ENCODE measurements at regions not wholly inside any gene's neighbourhood (a gene's known extent, or its start where the extent isn't known, plus 50 kb on each side); places are given as distances from the start of the nearest gene placed in this dataset.

DNA sequence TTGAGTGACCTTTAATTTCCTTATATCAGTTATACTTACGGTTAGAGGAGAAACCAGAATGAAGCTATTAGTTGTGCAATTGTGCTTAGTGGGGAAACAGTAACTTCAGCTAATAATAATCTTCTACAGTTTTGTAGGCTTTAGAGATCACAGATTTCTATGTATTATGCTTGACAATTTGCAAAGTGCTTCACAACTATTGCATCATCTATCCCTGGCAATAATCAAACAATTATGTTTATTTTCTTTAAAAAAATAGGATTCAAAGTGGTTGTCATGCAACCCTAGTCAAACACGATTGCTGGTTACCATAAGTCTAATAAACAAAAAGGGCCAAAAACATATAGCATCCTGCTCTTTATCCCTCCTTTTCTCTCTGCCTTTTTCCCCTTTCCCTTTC is 530.3 kb downstream of the NXPH1 start:
- TF ChIP-seq, protein P1, sequence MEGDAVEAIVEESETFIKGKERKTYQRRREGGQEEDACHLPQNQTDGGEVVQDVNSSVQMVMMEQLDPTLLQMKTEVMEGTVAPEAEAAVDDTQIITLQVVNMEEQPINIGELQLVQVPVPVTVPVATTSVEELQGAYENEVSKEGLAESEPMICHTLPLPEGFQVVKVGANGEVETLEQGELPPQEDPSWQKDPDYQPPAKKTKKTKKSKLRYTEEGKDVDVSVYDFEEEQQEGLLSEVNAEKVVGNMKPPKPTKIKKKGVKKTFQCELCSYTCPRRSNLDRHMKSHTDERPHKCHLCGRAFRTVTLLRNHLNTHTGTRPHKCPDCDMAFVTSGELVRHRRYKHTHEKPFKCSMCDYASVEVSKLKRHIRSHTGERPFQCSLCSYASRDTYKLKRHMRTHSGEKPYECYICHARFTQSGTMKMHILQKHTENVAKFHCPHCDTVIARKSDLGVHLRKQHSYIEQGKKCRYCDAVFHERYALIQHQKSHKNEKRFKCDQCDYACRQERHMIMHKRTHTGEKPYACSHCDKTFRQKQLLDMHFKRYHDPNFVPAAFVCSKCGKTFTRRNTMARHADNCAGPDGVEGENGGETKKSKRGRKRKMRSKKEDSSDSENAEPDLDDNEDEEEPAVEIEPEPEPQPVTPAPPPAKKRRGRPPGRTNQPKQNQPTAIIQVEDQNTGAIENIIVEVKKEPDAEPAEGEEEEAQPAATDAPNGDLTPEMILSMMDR (IDR thresholded peaks at IDR 0.05; ENCODE audit: insufficient read depth, low read depth, low read length), result no peak
- DNase-seq (ENCODE audit: low read depth), result no peak
- H3K4me3 ChIP-seq (ENCODE audit: low read depth, low read length), result no peak overlapping the region

DNA sequence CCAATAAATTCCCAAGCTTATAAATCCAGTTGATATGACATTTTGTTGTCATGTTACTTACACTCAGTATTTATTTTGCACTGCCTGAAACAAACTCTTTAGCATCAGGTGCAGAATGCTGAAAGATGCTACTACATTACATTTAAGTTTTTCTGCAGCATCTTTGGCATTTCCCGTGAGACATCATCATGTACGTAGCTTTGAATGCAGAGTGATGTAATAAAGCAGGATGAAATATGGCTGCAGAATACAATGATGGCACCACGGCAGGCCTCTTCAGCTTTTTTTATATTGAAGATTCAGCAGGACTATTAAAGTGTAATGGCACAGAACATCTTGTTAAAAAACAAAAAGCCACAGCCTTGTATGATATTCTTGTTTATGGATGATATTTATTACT is 531.8 kb downstream of the NXPH1 start:
- no peak overlapping the region for H3K4me3 ChIP-seq (ENCODE audit: low read depth, low read length)
- no peak for DNase-seq (ENCODE audit: low read depth)
- TF ChIP-seq, protein P1 (IDR thresholded peaks at IDR 0.05; ENCODE audit: insufficient read depth, low read depth, low read length), result no peak

DNA sequence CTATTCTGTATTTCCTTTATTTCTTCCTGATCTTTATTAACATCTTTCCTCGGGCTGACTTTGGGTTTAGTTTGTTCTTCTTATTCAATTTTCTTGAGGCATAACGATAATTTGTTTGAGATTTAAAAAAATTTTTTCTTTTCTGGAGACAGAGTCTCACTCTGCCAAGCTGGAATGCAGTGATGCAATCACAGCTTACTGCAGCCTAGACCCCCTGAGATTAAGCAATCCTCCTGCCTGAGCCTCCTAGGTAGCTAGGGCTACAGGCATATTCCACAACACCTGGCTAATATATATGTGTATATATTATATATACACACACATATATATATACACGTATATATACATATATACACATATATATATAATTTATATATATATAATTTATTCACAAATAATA is 540.2 kb downstream of the NXPH1 start:
- no peak for DNase-seq (ENCODE audit: low read depth)
- TF ChIP-seq, protein P1 (IDR thresholded peaks at IDR 0.05; ENCODE audit: insufficient read depth, low read depth, low read length), result no peak
- H3K4me3 ChIP-seq (ENCODE audit: low read depth, low read length), result no peak overlapping the region

DNA sequence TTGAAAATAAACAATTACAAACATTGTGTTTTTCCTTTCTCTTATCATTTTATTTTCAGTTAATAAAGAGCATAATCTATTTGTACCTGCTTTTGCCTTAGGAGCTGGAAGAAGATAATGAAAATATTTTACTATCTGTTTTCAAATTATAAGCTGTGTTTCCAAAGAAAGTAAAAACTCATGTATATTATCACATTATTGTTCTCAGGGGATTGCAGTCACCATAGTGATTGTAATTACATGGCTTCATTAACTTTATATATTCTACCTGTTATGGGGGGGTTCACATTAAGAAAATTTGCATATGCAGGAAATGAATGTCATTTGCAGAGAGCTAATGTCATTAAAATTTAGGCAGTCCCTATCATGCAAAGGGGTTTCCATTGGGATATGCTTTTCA is 542.3 kb downstream of the NXPH1 start:
- TF ChIP-seq, protein P1 (IDR thresholded peaks at IDR 0.05; ENCODE audit: insufficient read depth, low read depth, low read length), result no peak
- DNase-seq (ENCODE audit: low read depth), result no peak
- no peak overlapping the region for H3K4me3 ChIP-seq (ENCODE audit: low read depth, low read length)

DNA sequence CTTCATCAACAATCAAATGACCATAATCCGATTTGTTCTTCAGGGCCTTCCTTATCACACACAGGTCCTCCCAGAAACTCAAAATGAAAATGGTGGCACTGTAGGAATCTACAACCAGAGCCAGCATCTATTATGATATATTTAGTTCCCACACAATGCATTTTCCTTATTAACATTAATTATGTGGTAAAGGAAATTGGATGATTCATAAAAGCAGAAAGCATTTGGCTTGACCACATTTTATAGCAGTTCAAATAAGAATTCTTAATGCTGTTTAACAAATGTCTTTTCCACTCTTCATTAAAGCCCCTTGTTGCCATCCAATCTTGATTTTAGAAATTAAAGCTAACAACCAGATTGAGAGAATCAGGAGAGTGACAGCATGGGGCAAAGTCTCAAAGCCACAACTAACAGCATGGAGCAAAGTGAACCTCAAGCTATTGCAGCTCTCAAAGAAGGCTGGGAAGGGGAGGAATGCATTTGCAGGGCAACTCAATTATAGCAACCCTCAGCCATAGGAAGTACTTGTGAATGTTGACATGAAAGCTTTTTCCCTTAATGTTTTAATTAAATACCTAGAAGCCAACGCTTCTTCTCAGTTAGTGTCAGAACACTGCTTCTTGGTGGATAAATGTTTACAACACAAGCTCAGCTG is 549.1 kb downstream of the NXPH1 start:
- DNase-seq (ENCODE audit: low read depth), result no peak
- no peak overlapping the region for H3K4me3 ChIP-seq (ENCODE audit: low read depth, low read length)
- TF ChIP-seq, protein P1 (IDR thresholded peaks at IDR 0.05; ENCODE audit: insufficient read depth, low read depth, low read length), result no peak

DNA sequence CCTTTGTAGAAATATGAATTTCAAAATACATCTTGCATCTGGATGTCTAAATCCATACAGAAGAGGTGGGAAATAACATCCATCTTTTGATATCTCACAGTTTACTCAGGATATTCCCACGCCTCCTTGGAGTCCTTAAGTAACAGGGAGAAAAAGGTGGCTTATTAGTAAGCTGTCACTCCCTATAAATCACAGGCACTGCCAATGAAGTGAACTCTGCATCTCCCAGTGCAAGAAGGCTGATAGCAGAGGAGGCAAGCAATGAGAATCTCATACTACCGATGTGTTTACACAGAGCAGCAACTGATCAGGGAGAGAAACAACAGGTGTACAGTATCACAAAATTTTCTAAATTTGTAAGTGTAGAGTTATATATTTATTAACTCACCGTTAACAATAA is 551.8 kb downstream of the NXPH1 start:
- no peak overlapping the region for H3K4me3 ChIP-seq (ENCODE audit: low read depth, low read length)
- TF ChIP-seq, protein P1 (IDR thresholded peaks at IDR 0.05; ENCODE audit: insufficient read depth, low read depth, low read length), result no peak
- no peak for DNase-seq (ENCODE audit: low read depth)

DNA sequence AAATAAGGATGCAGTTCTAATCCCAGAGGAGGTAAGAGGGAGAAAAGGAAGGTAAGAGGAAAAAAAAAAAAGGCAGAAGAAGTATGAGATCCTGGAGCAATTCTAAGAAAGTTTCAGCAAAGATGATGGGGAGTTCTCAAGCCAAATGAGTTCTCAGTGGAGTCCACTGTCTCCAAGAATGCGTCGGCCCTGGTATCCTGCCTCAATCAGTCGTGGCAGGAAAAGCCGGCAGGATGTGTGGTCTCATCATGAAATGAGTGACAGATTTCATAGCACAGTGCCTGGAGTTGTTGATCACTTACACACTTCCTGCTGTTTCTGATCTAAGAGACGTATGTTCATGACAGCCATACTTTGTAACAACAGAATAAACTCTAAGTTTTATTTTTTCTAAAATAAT is 554.9 kb downstream of the NXPH1 start:
- TF ChIP-seq, protein P1 (IDR thresholded peaks at IDR 0.05; ENCODE audit: insufficient read depth, low read depth, low read length), result no peak
- no peak for DNase-seq (ENCODE audit: low read depth)
- no peak overlapping the region for H3K4me3 ChIP-seq (ENCODE audit: low read depth, low read length)
